ENCODE measurements at regions not wholly inside any gene's neighbourhood (a gene's known extent, or its start where the extent isn't known, plus 50 kb on each side); places are given as distances from the start of the nearest gene placed in this dataset.
A peak's percentile ranks its signal among the peaks of the same experiment; 100 is the strongest.

DNA sequence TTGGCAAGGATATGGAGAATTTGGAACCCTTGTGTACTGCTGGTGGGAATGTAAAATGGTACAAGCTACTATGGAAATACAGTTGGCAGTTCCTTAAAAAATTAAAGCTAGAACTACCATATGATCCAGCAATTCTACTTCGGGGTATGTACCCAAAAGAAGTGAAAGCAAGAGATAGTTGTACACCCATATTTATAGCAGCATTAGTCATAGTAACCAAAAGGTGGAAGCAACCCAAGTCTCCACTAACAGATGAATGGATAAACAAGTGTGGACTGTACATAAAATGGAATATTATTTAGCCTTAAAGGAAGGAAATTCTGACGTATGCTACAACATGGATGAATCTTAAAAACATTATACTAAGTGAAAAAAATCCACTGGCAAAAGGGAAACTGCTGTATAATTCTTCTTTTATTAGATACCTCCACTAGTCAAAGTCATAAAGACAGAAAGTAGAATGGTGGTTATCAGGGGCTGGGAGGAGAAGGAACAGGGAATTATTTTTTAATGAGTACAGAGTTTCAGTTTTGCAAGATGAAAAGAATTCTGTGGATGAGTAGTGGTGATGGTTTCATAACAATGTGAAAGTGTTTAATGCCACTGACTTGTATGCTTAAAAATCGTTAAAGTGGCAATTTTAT lies 141.6 kb downstream of the RXFP2 start:
- no peak overlapping the region for H3K27ac ChIP-seq
- TF ChIP-seq, protein P1, sequence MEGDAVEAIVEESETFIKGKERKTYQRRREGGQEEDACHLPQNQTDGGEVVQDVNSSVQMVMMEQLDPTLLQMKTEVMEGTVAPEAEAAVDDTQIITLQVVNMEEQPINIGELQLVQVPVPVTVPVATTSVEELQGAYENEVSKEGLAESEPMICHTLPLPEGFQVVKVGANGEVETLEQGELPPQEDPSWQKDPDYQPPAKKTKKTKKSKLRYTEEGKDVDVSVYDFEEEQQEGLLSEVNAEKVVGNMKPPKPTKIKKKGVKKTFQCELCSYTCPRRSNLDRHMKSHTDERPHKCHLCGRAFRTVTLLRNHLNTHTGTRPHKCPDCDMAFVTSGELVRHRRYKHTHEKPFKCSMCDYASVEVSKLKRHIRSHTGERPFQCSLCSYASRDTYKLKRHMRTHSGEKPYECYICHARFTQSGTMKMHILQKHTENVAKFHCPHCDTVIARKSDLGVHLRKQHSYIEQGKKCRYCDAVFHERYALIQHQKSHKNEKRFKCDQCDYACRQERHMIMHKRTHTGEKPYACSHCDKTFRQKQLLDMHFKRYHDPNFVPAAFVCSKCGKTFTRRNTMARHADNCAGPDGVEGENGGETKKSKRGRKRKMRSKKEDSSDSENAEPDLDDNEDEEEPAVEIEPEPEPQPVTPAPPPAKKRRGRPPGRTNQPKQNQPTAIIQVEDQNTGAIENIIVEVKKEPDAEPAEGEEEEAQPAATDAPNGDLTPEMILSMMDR (conservative IDR thresholded peaks at IDR 0.05), result no peak

DNA sequence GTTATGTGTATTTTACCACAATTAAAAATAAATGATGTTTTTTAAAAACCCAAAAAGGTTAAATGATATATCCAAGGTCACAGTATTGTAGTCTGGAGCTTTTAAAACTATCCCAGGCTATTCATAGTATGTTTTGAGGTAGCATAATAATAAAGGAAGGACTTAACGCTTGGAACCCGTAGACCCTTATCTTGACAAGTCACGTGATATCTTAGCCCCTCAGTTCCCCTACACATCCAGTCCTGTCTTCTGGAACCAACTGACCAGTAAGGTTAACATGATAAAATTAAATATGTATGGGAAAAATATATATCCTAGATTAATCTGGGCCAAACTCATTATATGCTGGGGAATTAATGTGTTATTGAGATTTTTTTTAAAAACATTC lies 142.2 kb downstream of the RXFP2 start:
- TF ChIP-seq, protein P1 (conservative IDR thresholded peaks at IDR 0.05), result no peak
- H3K27ac ChIP-seq, result peak overlapping the region; percentile 24

DNA sequence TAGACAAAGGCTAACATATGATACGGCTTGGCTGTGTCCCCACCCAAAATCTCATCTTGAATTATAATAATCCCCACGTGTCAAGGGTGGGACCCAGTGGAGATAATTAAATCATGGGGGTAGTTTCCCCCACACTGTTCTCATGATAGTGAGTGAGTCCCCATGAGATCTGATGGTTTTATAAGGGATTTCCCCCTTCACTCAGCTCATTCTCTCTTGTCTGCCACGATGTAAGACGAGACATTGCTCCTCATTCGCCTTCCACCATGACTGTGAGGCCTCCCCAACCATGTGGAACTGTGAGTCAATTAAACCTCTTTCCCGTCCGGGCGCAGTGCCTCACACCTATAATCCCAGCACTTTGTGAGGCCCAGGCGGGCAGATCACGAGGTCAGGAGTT lies 143.5 kb downstream of the RXFP2 start:
- TF ChIP-seq, protein P1 (conservative IDR thresholded peaks at IDR 0.05), result no peak
- H3K27ac ChIP-seq, result peak overlapping the region; percentile 24

DNA sequence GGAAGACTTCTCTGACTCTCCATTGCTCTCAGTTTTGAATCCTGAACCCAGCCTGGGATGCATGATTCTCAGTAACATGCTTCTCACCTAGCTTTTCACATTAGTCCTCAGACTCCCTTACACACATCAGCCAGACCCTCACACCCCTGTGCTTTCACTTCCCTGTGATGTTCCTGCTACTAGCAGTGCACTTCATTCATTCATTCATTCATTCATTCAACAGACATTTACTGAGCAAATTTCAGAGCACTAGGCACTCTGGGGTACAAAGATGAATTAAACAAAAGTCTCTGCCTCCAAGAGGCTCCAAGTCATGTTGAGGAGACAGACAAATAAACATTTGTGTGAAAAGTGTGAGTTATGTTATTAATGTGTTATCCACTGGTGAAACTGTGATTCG lies 145.2 kb downstream of the RXFP2 start:
- TF ChIP-seq, protein P1 (conservative IDR thresholded peaks at IDR 0.05), result no peak
- peak overlapping the region; percentile 57; the same call in 1 of the 2 replicates for H3K27ac ChIP-seq

DNA sequence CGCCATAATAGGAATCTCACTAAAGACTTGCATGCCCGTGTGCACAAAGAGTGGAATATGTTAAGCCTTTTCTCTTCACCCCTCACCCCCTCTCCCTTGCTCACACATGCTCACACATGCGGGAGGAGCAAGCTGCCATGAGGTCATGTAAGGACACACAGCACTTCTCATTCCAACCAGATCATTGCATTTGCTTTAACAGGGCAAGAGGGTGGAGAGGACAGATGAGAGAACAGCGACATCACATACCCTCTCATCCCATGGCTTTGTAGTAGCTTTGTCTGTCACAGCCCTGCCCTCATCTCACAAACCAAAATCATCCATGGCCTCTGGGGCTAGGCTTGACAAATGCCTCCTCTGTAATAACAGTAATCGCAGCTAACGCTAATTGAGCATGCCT lies 145.6 kb upstream of the FRY start:
- peak overlapping the region; percentile 57 for H3K27ac ChIP-seq
- TF ChIP-seq, protein P1 (conservative IDR thresholded peaks at IDR 0.05), result no peak

DNA sequence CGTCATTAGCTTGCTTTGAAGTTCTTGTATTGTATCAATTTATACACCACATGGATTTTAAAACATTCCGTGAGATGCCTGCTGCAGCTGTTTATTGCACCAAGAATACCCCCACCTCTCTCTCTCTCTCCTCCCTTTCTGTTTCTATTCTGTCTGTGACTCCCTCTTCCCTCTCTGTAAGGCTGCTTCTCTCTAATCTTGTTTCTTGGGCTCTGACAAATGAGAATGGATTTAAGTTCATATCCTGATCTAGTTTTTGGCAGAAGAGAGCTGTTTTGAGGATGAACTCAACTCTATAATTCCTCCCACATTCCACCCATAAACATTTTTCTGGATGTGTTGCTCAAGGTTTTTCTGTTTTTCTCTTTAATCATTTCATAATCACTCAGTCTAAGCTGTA lies 144.3 kb upstream of the FRY start:
- no peak overlapping the region for H3K27ac ChIP-seq
- TF ChIP-seq, protein P1 (conservative IDR thresholded peaks at IDR 0.05), result no peak

DNA sequence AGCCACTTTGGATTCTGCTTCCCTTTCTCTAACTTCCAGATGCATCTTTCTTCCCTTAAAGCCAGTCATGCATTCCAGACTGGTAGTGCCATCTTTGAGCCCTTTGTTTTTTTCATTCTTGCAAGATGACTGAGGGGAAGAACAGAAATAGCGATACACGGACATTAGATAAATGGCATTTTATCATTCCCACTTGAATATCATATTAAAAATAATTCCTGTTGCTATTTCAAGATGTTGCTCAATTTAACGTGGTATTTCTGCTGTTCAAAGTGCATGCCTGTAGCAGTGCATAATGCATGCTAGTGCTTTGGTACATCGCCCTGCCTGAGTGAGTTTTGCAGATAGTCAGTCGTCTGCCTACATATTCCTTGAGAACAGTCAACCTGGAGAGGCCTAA lies 140.6 kb upstream of the FRY start:
- TF ChIP-seq, protein P1 (conservative IDR thresholded peaks at IDR 0.05), result no peak
- peak overlapping the region; percentile 57 for H3K27ac ChIP-seq

Measured in VCaP (cell line).